ENCODE measurements at regions not wholly inside any gene's neighbourhood (a gene's known extent, or its start where the extent isn't known, plus 50 kb on each side); places are given as distances from the start of the nearest gene placed in this dataset.

GRCh38 chr2:22894761-22895160 lies 490.2 kb upstream of the KLHL29 start:
- TF ChIP-seq, protein P1, sequence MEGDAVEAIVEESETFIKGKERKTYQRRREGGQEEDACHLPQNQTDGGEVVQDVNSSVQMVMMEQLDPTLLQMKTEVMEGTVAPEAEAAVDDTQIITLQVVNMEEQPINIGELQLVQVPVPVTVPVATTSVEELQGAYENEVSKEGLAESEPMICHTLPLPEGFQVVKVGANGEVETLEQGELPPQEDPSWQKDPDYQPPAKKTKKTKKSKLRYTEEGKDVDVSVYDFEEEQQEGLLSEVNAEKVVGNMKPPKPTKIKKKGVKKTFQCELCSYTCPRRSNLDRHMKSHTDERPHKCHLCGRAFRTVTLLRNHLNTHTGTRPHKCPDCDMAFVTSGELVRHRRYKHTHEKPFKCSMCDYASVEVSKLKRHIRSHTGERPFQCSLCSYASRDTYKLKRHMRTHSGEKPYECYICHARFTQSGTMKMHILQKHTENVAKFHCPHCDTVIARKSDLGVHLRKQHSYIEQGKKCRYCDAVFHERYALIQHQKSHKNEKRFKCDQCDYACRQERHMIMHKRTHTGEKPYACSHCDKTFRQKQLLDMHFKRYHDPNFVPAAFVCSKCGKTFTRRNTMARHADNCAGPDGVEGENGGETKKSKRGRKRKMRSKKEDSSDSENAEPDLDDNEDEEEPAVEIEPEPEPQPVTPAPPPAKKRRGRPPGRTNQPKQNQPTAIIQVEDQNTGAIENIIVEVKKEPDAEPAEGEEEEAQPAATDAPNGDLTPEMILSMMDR (IDR thresholded peaks at IDR 0.05), result no peak
- no peak for TF ChIP-seq POLR2A (IDR thresholded peaks at IDR 0.05)
- TF ChIP-seq POLR2AphosphoS5 (IDR thresholded peaks at IDR 0.05), result no peak
